ENCODE measurements at regions not wholly inside any gene's neighbourhood (a gene's known extent, or its start where the extent isn't known, plus 50 kb on each side); places are given as distances from the start of the nearest gene placed in this dataset.
A peak's percentile ranks its signal among the peaks of the same experiment; 100 is the strongest.

DNA sequence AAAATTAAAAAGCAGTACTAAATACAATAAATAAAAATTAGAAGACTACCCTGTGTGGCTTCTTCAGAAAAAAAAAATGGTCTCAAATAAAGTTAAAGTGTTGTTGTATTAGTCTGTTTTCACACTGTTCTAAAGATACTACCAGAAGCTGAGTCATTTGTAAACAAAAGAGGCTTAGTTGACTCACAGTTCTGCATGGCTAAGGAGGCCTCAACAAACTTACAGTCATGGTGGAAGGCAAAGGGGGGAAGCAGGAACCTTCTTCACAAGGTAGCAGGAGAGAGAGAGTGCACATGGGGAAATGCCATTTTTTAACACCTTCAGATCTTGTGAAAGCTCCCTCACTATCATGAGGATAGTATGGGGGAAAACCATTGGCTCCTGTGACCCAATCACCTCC lies 612.8 kb downstream of the RNF144A start:
- ATAC-seq, result no peak
- H3K36me3 ChIP-seq, result no peaks in the 10 kb centered on the region
- intact Hi-C loops (cut with DNase I), result no loop called here
- TF ChIP-seq, protein P1, sequence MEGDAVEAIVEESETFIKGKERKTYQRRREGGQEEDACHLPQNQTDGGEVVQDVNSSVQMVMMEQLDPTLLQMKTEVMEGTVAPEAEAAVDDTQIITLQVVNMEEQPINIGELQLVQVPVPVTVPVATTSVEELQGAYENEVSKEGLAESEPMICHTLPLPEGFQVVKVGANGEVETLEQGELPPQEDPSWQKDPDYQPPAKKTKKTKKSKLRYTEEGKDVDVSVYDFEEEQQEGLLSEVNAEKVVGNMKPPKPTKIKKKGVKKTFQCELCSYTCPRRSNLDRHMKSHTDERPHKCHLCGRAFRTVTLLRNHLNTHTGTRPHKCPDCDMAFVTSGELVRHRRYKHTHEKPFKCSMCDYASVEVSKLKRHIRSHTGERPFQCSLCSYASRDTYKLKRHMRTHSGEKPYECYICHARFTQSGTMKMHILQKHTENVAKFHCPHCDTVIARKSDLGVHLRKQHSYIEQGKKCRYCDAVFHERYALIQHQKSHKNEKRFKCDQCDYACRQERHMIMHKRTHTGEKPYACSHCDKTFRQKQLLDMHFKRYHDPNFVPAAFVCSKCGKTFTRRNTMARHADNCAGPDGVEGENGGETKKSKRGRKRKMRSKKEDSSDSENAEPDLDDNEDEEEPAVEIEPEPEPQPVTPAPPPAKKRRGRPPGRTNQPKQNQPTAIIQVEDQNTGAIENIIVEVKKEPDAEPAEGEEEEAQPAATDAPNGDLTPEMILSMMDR (IDR thresholded peaks at IDR 0.05), result no peak
- H3K4me3 ChIP-seq, result no peak overlapping the region
- no peak for FAIRE-seq
- no peaks in the 10 kb centered on the region for H3K9me3 ChIP-seq
- H3K4me1 ChIP-seq, result no peaks in the 10 kb centered on the region
- no peak overlapping the region for H3K27ac ChIP-seq
- no peaks in the 10 kb centered on the region for H3K27me3 ChIP-seq
- no peak for DNase-seq

DNA sequence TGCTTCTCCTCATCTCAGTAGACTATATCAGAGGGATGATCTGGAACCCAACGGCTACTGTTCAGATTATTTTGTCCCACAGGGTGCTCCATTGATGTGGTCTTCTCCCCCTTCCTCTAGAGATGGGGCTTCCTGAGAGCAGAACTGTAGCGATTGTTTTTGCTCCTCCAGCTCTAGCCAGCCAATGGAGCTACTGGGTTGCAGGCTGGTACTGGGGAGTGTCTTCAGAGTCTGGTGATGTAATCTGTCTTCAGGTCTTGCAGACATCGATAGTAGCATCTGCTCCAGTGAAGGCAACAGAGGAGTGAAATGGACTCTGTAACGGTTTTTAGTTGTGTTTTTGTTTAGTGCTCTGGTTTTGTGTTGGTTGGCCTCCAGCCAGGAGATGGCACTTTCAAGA lies 621.9 kb downstream of the RNF144A start:
- no peaks in the 10 kb centered on the region for H3K4me1 ChIP-seq
- H3K4me3 ChIP-seq, result no peak overlapping the region
- no peak overlapping the region for H3K27ac ChIP-seq
- no peaks in the 10 kb centered on the region for H3K9me3 ChIP-seq
- H3K36me3 ChIP-seq, result no peaks in the 10 kb centered on the region
- DNase-seq, result no peak
- H3K27me3 ChIP-seq, result no peaks in the 10 kb centered on the region
- intact Hi-C loops (cut with DNase I), result no loop called here
- no peak for ATAC-seq
- FAIRE-seq, result no peak
- WGBS, 2 donors, result 76 to 85% methylated on average over 4 of the region's 4 CpGs
- TF ChIP-seq, protein P1 (IDR thresholded peaks at IDR 0.05), result no peak

DNA sequence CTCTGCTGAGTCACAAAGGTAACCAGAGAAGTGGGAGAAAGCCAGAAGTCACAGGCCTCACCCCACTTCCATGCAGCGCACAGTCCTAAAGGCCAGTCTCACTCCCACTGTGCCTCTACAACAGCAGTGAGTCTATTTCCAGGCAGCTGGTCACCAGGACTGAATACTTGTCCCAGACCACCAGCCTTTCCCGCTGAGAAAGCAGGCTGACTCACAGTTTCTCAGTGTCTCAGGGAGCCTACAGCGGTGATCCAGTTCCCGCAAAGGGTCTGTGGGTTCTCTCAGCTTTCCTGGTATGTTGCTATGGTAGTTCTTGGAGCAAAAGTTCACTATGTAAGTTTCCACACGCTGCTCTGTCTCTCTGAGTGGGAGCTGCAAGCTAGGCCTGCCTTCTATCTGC lies 622.5 kb downstream of the RNF144A start:
- 67 to 94% methylated on average over 5 of the region's 5 CpGs for WGBS, 2 donors
- Histone ChIP-seq H3K27me3 (no peaks in the 10 kb centered on the region), H3K4me1 (no peaks in the 10 kb centered on the region), H3K27ac (no peak overlapping the region), H3K4me3 (no peak overlapping the region), H3K36me3 (no peaks in the 10 kb centered on the region), H3K9me3 (no peaks in the 10 kb centered on the region)
- intact Hi-C loops (cut with DNase I), result no loop called here
- DNase-seq (no peak), ATAC-seq (no peak), FAIRE-seq (no peak)
- TF ChIP-seq, protein P1 (IDR thresholded peaks at IDR 0.05), result no peak

DNA sequence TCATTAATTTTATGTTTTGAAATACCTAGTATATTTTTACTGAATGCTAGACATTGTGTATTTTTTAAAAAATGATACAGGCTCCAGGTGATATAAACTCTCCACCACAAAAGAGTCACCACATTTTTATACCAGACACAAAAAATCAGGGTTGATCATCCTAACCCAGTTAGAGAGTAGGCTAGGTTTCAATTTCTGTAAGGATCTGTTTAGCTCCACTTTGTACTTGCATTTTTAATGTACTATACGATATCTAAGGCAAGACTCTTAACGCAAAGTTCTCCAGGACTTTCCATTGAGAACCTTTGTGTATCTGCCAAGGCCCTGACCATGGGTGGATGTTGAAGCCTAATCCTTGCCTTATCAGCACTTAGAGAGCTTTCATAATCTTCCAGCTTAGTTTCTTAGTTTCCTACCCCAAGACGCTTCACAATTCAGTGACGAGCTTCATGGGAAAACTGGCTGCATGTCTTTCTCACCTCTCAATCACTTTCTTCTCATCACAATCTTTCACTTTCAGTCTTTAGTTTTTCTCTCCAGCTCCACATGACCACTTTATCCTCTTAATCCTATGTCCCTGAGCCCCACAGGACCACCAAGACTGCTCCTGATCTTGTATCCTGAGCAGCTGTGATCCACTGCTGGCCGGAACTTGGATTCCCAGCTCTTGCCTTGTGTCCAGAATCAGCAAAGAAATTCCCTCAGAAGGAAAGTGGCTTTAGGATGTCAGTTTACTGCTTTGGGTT lies 635.8 kb downstream of the RNF144A start:
- 78 to 87% methylated on average over 5 of the region's 5 CpGs for WGBS, 2 donors
- Histone ChIP-seq H3K4me3 (no peak overlapping the region), H3K36me3 (no peaks in the 10 kb centered on the region), H3K27ac (no peak overlapping the region), H3K27me3 (no peaks in the 10 kb centered on the region), H3K4me1 (no peaks in the 10 kb centered on the region), H3K9me3 (no peaks in the 10 kb centered on the region)
- ATAC-seq (no peak), FAIRE-seq (no peak), DNase-seq (no peak)
- TF ChIP-seq, protein P1 (IDR thresholded peaks at IDR 0.05), result no peak
- intact Hi-C loops (cut with DNase I), result no loop called here

DNA sequence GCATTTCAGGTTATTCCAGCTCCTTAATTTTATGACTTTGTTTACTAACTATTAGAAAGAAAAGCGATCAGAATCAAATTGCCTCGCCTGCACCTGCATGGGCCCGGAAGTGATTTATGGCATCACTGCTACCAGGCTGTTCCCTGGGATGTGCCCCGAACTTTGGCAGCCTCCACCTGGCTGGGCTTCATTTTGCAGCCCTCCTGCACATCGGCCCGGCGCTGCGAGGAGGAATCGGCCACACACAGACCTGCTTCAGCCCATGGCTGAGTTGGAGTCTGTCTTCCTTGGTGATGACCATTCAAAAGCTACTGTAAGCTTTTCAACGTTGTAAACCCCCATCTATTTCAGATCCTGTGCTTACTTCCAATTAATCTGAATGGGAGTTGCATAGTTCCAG lies 638.0 kb downstream of the RNF144A start:
- DNase-seq (peak in 1 of 6 donors; percentile 17), FAIRE-seq (no peak), ATAC-seq (no peak)
- Histone ChIP-seq H3K4me1 (no peaks in the 10 kb centered on the region), H3K4me3 (no peak overlapping the region), H3K27ac (no peak overlapping the region), H3K27me3 (no peaks in the 10 kb centered on the region), H3K36me3 (no peaks in the 10 kb centered on the region), H3K9me3 (no peaks in the 10 kb centered on the region)
- TF ChIP-seq, protein P1 (IDR thresholded peaks at IDR 0.05), result no peak
- WGBS, 2 donors, result 87 to 91% methylated on average over 10 of the region's 10 CpGs
- intact Hi-C loops (cut with DNase I), result no loop called here
